HEK293 (cell line): ENCODE measurements at regions not wholly inside any gene's neighbourhood (a gene's known extent, or its start where the extent isn't known, plus 50 kb on each side); places are given as distances from the start of the nearest gene placed in this dataset.

Source experiments
- CTCF ChIA-PET: fragments of 350-600 bp; formaldehyde crosslinking; extraction: SDS; loops from one replicate; lab custom pipeline; 2021; ENCODE audit warnings: antibody characterized with exemption; lab: Yijun Ruan, JAX
- POLR2A ChIA-PET: fragments of 300-600 bp; formaldehyde crosslinking; extraction: SDS; loops from one replicate; lab custom pipeline; 2020; ENCODE audit warnings: antibody characterized with exemption, inconsistent platforms; lab: Yijun Ruan, JAX
- H3K27ac ChIP-seq: fragments of 200-500 bp; sonication (Bioruptor generic); 2 replicates; pipeline ENCODE4 v1.5.1; 2014; ENCODE audit warnings: low read depth, low read length, control low read depth, inconsistent platforms; ENCODE audit errors: extremely low read depth
- H3K36me3 ChIP-seq, 2 experiments: fragments of 200-500 bp in 1 of 2; sonication (Bioruptor generic) in 1 of 2; 1 replicate in 1 of 2; 2 replicates in 1 of 2; pipeline ENCODE4 v1.5.1; 2014 to 2017; ENCODE audit warnings: inconsistent platforms in 2 of 2, low read length in 2 of 2; ENCODE audit not compliant: control insufficient read depth in 2 of 2, insufficient read depth in 1 of 2
- H3K4me1 ChIP-seq: fragments of 200-500 bp; sonication (Bioruptor generic); 2 replicates; pipeline ENCODE4 v1.5.1; 2014; ENCODE audit warnings: mild to moderate bottlenecking, low read length, inconsistent platforms; ENCODE audit not compliant: control insufficient read depth, insufficient read depth
- H3K4me3 ChIP-seq: 2 replicates; pipeline ENCODE4 v1.5.1; 2011; ENCODE audit warnings: low read depth, mild to moderate bottlenecking, control low read depth, low read length, moderate library complexity
- H3K9me3 ChIP-seq: fragments of 200-500 bp; sonication (Bioruptor generic); 2 replicates; pipeline ENCODE4 v1.5.1; 2014; ENCODE audit warnings: low read depth, low read length, inconsistent platforms; ENCODE audit not compliant: control insufficient read depth, insufficient read depth
- CTCF ChIP-seq: fragments of 450-650 bp; formaldehyde crosslinking; IDR thresholded peaks from 2 replicates; pipeline ENCODE4 v1.5.1; 2016; ENCODE audit warnings: missing biosample characterization, missing genetic modification characterization
- ELK4 ChIP-seq: IDR thresholded peaks from 2 replicates; pipeline ENCODE4 v1.6.1; 2011; ENCODE audit warnings: mild to moderate bottlenecking, low read depth, low read length, borderline replicate concordance
- GLI2 ChIP-seq: fragments of 450-650 bp; formaldehyde crosslinking; IDR thresholded peaks from 2 replicates; pipeline ENCODE4; 2017; ENCODE audit warnings: missing biosample characterization, missing genetic modification characterization, low read depth, borderline replicate concordance
- HOXA7 ChIP-seq: sonication (generic); formaldehyde crosslinking; IDR thresholded peaks from 2 replicates; pipeline ENCODE4 v1.8.1; 2022; ENCODE audit warnings: missing genetic modification reagents, borderline replicate concordance
- SP2 ChIP-seq: fragments of 450-650 bp; formaldehyde crosslinking; IDR thresholded peaks from 2 replicates; pipeline ENCODE4 v1.5.1; 2016; ENCODE audit warnings: missing biosample characterization, missing genetic modification characterization
- SP7 ChIP-seq: fragments of 450-650 bp; formaldehyde crosslinking; IDR thresholded peaks from 2 replicates; pipeline ENCODE4 v1.5.1; 2016; ENCODE audit warnings: missing biosample characterization, missing genetic modification characterization
- WT1 ChIP-seq: fragments of 450-650 bp; formaldehyde crosslinking; IDR thresholded peaks from 2 replicates; pipeline ENCODE4 v1.5.1; 2016; ENCODE audit warnings: missing biosample characterization, missing genetic modification characterization
- ZNF114 ChIP-seq: fragments of 450-650 bp; formaldehyde crosslinking; IDR thresholded peaks from 2 replicates; pipeline ENCODE4 v1.5.0; 2017; ENCODE audit warnings: missing biosample characterization, missing genetic modification characterization
- ZNF133 ChIP-seq: fragments of 450-650 bp; formaldehyde crosslinking; IDR thresholded peaks from 2 replicates; pipeline ENCODE4 v1.5.1; 2016; ENCODE audit warnings: missing biosample characterization, missing genetic modification characterization
- ZNF19 ChIP-seq: fragments of 450-650 bp; formaldehyde crosslinking; IDR thresholded peaks from 2 replicates; pipeline ENCODE4; 2016; ENCODE audit warnings: missing biosample characterization, missing genetic modification characterization, low read depth
- ZNF221 ChIP-seq: fragments of 450-650 bp; formaldehyde crosslinking; IDR thresholded peaks from 2 replicates; pipeline ENCODE4 v1.5.1; 2017; ENCODE audit warnings: missing biosample characterization, missing genetic modification characterization, borderline replicate concordance
- ZNF23 ChIP-seq: fragments of 450-650 bp; formaldehyde crosslinking; IDR thresholded peaks from 2 replicates; pipeline ENCODE4 v1.5.1; 2016; ENCODE audit warnings: missing biosample characterization, missing genetic modification characterization, borderline replicate concordance
- ZNF239 ChIP-seq: fragments of 450-650 bp; formaldehyde crosslinking; IDR thresholded peaks from 2 replicates; pipeline ENCODE4 v1.5.1; 2016; ENCODE audit warnings: missing biosample characterization, missing genetic modification characterization
- ZNF274 ChIP-seq, 2 experiments: fragments of 200-500 bp in 1 of 2; fragments of 450-650 bp in 1 of 2; sonication (Bioruptor generic) in 1 of 2; formaldehyde crosslinking in 1 of 2; IDR thresholded peaks; 2 replicates each; pipeline versions ENCODE4 v1.5.1 to v1.6.1; 2014 to 2016; ENCODE audit warnings: borderline replicate concordance in 1 of 2, inconsistent platforms in 1 of 2, low read length in 1 of 2, missing biosample characterization in 1 of 2, missing genetic modification characterization in 1 of 2
- ZNF354C ChIP-seq: fragments of 450-650 bp; formaldehyde crosslinking; IDR thresholded peaks from 2 replicates; pipeline ENCODE4 v1.5.1; 2016; ENCODE audit warnings: missing biosample characterization, missing genetic modification characterization, low read depth, borderline replicate concordance
- ZNF391 ChIP-seq: fragments of 450-650 bp; formaldehyde crosslinking; IDR thresholded peaks from 2 replicates; pipeline ENCODE4 v1.5.1; 2016; ENCODE audit warnings: low read depth, missing biosample characterization, missing genetic modification characterization, borderline replicate concordance
- ZNF394 ChIP-seq: fragments of 450-650 bp; formaldehyde crosslinking; IDR thresholded peaks from 2 replicates; pipeline ENCODE4 v1.5.1; 2016; ENCODE audit warnings: missing biosample characterization, missing genetic modification characterization, mild to moderate bottlenecking, moderate library complexity, borderline replicate concordance
- ZNF423 ChIP-seq: fragments of 450-650 bp; formaldehyde crosslinking; IDR thresholded peaks from 2 replicates; pipeline ENCODE4 v1.5.1; 2016; ENCODE audit warnings: missing biosample characterization, missing genetic modification characterization
- ZNF521 ChIP-seq: fragments of 450-650 bp; formaldehyde crosslinking; IDR thresholded peaks from 2 replicates; pipeline ENCODE4 v1.5.1; 2017; ENCODE audit warnings: missing biosample characterization, mild to moderate bottlenecking, missing genetic modification characterization
- ZNF548 ChIP-seq: fragments of 450-650 bp; formaldehyde crosslinking; IDR thresholded peaks from 2 replicates; pipeline ENCODE4 v1.5.1; 2016; ENCODE audit warnings: missing biosample characterization, missing genetic modification characterization
- ZNF549 ChIP-seq: fragments of 450-650 bp; IDR thresholded peaks from 2 replicates; pipeline ENCODE4 v1.5.1; 2018; ENCODE audit warnings: missing biosample characterization, missing genetic modification characterization, mild to moderate bottlenecking, inconsistent platforms, moderate library complexity
- ZNF555 ChIP-seq: fragments of 450-650 bp; formaldehyde crosslinking; conservative IDR thresholded peaks from 2 replicates; pipeline ENCODE4 v1.5.1; 2017; ENCODE audit warnings: missing biosample characterization, mild to moderate bottlenecking, missing genetic modification characterization, inconsistent platforms
- ZNF670 ChIP-seq: fragments of 450-650 bp; formaldehyde crosslinking; IDR thresholded peaks from 2 replicates; pipeline ENCODE4 v1.5.1; 2016; ENCODE audit warnings: missing biosample characterization, missing genetic modification characterization, low read depth
- ZNF677 ChIP-seq: fragments of 450-650 bp; IDR thresholded peaks from 2 replicates; pipeline ENCODE4 v1.5.0; 2018; ENCODE audit warnings: missing biosample characterization, mild to moderate bottlenecking, missing genetic modification characterization, moderate library complexity
- ZNF692 ChIP-seq: fragments of 450-650 bp; formaldehyde crosslinking; IDR thresholded peaks from 2 replicates; pipeline ENCODE4 v1.5.1; 2016; ENCODE audit warnings: missing biosample characterization, missing genetic modification characterization
- TF ChIP-seq, protein P1 (sequence below): fragments of 450-650 bp; formaldehyde crosslinking; IDR thresholded peaks from 2 replicates; pipeline ENCODE4 v1.5.1; 2016; ENCODE audit warnings: missing biosample characterization, missing genetic modification characterization, borderline replicate concordance
- TF ChIP-seq, protein P2 (sequence below): fragments of 450-650 bp; formaldehyde crosslinking; IDR thresholded peaks from 2 replicates; pipeline ENCODE4 v1.5.1; 2017; ENCODE audit warnings: missing biosample characterization, missing genetic modification characterization

- POLR2A ChIA-PET, result no interaction called here
- no peak overlapping the region for H3K4me3 ChIP-seq
- CTCF ChIA-PET, result interaction anchor here (0.6 kb wide), 1 partner anchor 200 kb away, joined by 3 read pairs; no protein-coding TSS in a partner anchor
- no peaks in the 10 kb centered on the region for H3K36me3 ChIP-seq
- TF ChIP-seq ZNF23 (tag by site-specific recombination) (no peak), ZNF670 (no peak), SP2 (tag by site-specific recombination) (no peak), ZNF677 (tag by site-specific recombination) (no peak), ZNF548 (tag by site-specific recombination) (no peak), GLI2 (tag by site-specific recombination) (no peak), ELK4 (no peak), ZNF391 (tag by site-specific recombination) (no peak), ZNF423 (tag by site-specific recombination) (no peak), ZNF354C (tag by site-specific recombination) (no peak), ZNF394 (tag by site-specific recombination) (no peak)
- TF ChIP-seq, protein P1, sequence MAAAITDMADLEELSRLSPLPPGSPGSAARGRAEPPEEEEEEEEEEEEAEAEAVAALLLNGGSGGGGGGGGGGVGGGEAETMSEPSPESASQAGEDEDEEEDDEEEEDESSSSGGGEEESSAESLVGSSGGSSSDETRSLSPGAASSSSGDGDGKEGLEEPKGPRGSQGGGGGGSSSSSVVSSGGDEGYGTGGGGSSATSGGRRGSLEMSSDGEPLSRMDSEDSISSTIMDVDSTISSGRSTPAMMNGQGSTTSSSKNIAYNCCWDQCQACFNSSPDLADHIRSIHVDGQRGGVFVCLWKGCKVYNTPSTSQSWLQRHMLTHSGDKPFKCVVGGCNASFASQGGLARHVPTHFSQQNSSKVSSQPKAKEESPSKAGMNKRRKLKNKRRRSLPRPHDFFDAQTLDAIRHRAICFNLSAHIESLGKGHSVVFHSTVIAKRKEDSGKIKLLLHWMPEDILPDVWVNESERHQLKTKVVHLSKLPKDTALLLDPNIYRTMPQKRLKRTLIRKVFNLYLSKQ (tag by site-specific recombination), result no peak
- H3K4me1 ChIP-seq, result no peaks in the 10 kb centered on the region
- H3K27ac ChIP-seq, result no peak overlapping the region
- H3K9me3 ChIP-seq, result no peaks in the 10 kb centered on the region
Observed at GRCh38 chr2:175468431-175469098, 287.1 kb upstream of the ATP5MC3 start.

DNA sequence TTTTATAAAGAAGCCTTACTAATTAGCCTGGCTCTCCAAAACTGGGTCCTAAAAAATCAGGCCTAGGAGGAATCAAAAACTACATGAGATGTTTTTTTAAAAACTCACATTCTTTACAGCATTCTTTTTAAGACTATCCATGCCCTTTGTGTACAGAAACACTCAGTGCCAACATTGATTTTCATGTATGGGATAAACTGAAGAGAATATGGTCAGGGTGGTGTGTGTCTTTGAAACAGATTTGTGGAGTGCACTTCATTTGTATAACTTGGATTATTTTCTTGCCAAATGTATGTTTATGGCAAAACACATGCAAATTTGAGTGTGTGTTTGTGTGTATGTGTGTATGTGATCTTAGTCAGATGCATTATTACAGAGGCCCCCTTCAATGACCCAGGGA lies 283.6 kb upstream of the ATP5MC3 start:
- TF ChIP-seq ZNF549 (no peak), ZNF692 (tag by site-specific recombination) (no peak), ZNF274 (IDR thresholded peaks at IDR 0.05; ENCODE audit: low read length) (no peak), ZNF274 (tag by site-specific recombination; IDR thresholded peaks at IDR 0.05; ENCODE audit: borderline replicate concordance) (no peak), CTCF (tag by site-specific recombination) (no peak), ZNF521 (tag by site-specific recombination) (no peak), ZNF133 (tag by site-specific recombination) (no peak), ZNF114 (tag by site-specific recombination) (no peak), HOXA7 (no peak), ZNF19 (tag by site-specific recombination) (no peak), ZNF555 (tag by site-specific recombination) (no peak), SP7 (tag by site-specific recombination) (no peak), ZNF221 (tag by site-specific recombination) (no peak), WT1 (tag by site-specific recombination) (no peak), ZNF239 (tag by site-specific recombination) (no peak)
- TF ChIP-seq, protein P2, sequence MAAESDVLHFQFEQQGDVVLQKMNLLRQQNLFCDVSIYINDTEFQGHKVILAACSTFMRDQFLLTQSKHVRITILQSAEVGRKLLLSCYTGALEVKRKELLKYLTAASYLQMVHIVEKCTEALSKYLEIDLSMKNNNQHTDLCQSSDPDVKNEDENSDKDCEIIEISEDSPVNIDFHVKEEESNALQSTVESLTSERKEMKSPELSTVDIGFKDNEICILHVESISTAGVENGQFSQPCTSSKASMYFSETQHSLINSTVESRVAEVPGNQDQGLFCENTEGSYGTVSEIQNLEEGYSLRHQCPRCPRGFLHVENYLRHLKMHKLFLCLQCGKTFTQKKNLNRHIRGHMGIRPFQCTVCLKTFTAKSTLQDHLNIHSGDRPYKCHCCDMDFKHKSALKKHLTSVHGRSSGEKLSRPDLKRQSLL (tag by site-specific recombination), result no peak
- H3K9me3 ChIP-seq, result no peaks in the 10 kb centered on the region
- CTCF ChIA-PET, result no interaction called here
- H3K36me3 ChIP-seq, result no peaks in the 10 kb centered on the region
- H3K27ac ChIP-seq, result no peak overlapping the region
- POLR2A ChIA-PET, result no interaction called here
- no peaks in the 10 kb centered on the region for H3K4me1 ChIP-seq
- H3K4me3 ChIP-seq, result no peak overlapping the region
